Activated T-cell treated with anti-CD3 and anti-CD28 coated beads for 1 hour (primary cell): ENCODE measurements at regions not wholly inside any gene's neighbourhood (a gene's known extent, or its start where the extent isn't known, plus 50 kb on each side); places are given as distances from the start of the nearest gene placed in this dataset.
"Not testable (repeated sequence)": the region's sequence is repeated elsewhere in the genome, so short reads cannot be mapped to it uniquely, and the experiment has no call there.

Experiments used
- DNase-seq: peaks from one replicate; pipeline ENCODE4 v3.0.0-alpha.2; 2020; ENCODE audit warnings: low read depth

DNA sequence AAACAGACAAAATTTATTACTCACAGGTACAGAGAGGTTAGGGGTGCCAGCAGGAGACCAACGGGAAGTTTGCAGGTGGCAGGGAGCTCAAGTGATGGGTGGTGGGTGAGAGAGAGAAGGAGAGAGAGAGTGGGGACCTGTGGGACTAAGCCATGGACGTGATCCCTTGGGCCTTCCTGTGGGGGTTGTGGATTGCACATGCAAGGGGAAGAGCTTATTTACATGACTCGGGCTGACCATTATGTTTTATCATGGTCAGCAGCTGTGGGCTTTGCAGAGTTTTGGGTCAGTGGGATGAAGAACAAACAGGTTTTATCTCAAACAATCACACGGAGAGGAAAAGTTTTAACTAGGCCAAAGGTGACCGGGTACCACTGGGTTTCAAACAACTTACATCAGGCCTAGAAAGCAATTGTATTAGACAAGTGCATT is 156.2 kb upstream of the EXOC2 start:
- DNase-seq, result no peak

DNA sequence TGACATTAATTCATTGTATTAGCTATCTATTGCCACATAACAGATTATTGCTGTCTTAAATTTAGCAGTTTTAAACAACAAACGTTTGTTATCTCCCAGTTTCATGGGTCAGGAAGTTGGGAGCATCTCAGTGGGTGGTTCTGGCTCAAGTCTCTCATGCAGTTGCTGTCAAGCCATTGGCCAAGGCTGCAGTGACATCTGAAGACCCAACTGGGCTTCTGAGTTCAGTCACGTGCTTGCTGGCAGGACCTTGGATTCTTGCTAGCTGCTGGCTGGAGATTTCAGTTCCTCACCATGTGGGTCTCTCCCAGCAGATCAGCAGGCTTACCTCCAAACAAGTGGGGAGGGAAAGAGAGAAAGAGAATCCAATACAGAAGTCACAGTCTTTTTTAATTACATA is 152.6 kb upstream of the EXOC2 start:
- no peak for DNase-seq

GRCh38 chr6:845101-845500 is 152.2 kb upstream of the EXOC2 start:
- no peak for DNase-seq

DNA sequence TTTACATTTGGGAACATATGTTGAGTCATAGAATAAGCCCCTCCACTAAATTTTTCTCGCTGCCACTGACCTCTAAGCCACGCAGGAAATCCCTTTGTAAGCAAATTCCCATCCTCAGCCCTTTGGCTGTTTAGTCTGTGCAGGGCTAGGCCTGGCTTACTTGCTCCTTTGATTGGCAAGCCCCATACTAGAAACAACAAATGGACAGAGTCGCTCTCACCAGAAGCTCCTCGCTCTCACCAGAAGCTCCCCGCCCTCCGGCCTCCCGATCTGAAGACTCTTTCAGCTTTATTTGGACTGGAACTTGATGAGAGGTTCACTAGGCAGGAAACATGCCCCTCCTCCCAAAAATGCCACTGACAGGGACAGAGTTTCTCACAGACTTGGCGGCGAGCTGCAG is 149.2 kb upstream of the EXOC2 start:
- no peak for DNase-seq

DNA sequence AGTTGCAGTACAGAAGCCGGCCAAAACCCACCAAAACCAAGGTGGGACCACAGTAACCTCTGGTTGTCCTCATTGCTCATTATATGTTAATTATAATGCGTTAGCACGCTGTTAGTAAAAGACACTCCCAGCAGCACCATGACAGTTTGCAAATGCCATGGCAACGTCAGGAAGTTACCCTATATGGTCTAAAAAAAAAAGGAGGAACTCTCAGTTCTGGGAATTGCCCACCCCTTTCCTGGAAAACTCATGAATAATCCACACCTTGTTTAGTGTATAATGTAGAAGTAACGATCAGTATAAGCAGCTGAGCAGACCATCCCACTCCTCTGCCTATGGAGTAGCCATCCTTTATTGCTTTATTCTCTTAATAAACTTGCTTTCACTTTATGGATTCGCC is 148.6 kb upstream of the EXOC2 start:
- DNase-seq, result no peak

DNA sequence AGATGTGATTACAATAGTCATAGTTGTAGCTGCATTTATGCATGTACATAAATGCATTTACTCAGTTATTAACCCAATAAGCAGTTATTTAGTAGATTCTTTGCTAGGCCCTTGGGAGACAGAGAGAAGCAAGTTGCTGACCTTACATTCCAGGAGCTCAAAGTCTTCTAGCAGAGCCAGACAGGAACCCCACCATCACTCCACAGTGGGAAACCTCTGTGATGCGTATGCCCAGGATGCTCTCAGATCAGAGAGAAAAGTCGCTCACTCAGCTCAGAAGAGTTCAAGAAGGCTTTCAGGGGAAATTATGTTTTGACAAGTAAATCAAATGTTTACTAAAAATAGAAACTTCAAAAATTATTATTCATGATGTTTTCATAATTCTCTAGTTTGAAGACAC is 146.3 kb upstream of the EXOC2 start:
- DNase-seq, result no peak

DNA sequence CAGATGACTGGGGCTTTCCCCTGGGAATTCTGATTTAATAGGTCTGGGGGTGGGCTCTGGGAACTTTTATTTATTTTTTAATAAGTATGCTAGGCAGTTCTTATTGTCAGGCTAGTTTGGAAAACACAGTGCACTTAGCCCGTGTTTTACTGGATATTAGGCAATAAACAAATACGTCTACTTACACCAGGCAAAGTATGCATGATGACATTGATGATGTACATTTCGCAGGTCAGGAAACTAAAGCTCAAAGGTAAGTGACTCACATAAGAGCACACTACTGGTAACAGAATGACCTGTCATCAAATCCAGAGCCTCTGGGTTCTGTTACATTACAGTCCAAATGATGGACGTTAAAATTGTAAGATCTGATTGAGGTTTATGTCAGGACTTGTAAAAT is 144.4 kb upstream of the EXOC2 start:
- DNase-seq, result no peak

DNA sequence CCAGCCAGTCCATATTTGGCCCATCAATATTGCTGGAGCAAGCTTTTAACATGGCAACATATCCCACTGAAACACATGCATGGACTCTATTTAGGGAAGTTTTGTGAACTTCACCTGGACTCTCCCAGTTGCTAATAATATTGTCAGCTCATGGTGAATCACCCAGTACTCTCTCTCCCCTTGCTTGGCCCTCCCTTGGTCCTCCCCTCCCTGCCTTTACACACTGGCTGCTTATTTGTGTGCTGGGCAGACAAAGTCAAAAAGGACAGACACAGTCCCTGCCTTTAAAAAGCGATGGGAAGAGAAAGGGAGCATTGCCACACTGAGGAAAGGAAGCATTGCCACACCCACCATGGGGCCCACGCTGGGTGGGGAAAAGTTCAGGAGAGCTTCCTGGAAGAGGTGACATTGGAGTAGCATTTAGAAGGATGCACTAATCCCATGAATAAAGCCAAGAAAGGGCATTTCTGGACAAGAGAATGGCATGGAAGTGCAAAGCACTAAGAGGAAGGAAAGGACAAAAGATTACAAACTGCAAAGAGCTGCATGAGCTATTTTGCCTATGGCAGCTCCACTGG is 143.4 kb upstream of the EXOC2 start:
- DNase-seq, result no peak

GRCh38 chr6:835476-836160 is 142.7 kb upstream of the EXOC2 start:
- no peak for DNase-seq

DNA sequence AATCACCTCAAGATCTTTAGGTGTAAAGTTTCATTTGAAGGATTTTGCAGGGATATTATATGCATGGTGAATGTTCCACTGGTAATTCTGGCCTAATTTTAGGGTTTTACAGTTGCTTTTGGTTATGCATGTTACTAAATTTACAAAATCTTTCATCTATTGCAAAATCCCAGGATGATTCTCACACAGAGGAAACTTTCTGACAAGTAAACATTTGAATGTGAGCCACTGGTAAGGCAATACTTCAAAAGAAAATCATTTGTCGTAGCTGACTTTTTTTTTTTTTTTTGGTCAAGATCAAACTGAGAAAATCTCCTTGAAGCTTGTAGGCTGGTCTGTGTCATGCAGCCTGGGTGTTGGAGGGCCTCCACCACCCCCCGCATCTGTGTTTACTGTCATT is 141.9 kb upstream of the EXOC2 start:
- no peak for DNase-seq

DNA sequence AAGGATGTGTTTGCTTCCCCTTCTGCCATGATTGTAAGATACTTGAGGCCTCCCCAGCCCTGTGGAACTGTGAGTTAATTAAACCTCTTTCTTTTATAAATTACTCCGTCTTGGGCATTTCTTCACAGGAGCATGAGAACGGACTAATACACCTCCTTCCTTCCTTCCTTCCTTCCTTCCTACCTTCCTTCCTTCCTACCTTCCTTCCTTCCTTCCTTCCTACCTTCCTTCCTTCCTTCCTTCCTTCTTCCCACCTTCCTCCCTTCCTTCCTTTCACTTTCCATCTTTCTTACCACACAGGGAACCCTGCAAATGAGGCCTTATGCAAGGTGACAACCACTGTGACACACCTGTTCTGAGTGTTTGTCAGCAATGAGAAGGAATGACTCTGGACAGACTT is 141.3 kb upstream of the EXOC2 start:
- DNase-seq, result no peak

GRCh38 chr6:832804-833203 is 139.9 kb upstream of the EXOC2 start:
- DNase-seq, result not testable (repeated sequence)

DNA sequence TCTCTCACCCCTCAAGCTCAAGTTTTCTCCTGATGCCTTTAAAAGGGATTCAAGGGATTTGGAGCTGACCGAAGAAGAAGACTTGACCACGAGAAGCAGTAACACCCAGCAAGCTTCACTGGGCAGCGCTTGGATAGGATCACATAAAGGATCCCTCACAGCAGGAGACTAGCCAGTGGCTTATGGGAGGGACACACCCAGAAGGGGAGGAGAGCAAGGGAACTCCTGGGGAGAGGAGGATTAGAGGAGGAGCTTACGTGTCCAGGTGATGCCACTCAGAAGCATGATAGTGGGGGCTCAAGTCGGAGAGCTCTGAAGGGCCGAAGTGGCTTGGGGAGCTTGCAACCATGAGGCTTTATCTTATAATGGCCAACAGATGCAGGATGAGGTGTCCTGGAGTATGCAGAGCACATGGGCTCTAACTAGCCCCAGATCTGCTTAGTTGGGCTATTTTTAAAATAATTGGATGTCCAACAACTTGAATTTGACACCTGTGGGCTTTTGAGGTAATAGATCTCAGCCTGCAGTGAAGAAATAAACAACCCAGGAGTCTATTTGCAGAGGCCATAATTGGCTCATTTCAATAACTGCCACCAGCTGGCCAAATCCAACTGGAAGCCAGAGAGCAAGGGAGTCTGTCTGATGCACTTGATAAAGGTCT is 137.9 kb upstream of the EXOC2 start:
- DNase-seq, result no peak

GRCh38 chr6:829656-830055 is 136.7 kb upstream of the EXOC2 start:
- no peak for DNase-seq

- DNase-seq, result no peak
These were observed 134.5 kb upstream of the EXOC2 start for GRCh38 chr6:827431-827830.

- no peak for DNase-seq
These were observed 126.2 kb upstream of the EXOC2 start for GRCh38 chr6:819122-819521.

GRCh38 chr6:818196-818595 is 125.3 kb upstream of the EXOC2 start:
- DNase-seq, result no peak

DNA sequence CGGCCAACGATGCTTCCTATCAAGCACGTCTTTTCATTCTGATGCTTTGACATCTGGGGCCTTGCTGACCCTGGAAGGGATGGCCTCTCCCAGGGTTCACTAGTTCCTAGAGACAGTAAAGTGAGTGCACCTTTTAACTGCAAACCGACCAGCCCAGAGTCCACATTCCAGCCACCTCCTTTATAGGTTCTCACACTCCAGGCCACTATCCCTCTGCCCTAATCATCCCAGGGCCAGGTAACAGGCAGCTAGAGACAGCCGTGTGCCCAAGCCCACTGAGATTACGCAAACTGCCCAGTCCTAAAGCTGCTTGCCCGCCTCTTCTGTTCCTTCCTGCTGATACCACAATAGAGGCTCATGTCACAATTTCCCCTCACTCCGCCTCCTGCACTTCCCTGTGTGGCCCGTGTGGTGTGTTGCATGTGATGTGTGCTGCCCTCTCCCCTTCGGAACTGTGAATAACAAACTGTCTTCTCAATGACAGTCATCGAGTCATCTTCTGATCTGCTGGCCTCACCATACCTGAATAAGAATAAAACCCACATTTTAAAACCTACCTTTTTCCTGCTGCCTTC is 123.7 kb upstream of the EXOC2 start:
- DNase-seq, result no peak

DNA sequence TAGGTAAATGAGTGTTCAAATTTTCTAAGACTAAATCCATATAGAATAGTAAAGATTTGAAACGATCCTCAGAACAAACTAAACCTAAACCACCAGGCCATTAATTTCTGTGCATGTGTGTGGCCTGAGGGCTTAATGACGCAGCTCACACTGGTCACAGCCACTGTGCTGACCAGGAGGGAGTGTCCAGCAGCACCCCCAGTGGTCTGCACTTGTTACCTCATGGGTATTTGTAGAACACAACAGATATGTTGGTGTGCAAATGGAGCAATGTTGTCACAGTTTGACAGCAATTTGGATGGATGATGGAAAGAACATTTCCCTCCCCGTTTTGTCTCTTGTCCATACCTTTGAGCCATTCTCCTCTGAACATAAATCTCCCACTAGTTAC is 122.4 kb upstream of the EXOC2 start:
- DNase-seq, result no peak

GRCh38 chr6:814378-815347 is 121.7 kb upstream of the EXOC2 start:
- no peak for DNase-seq

DNA sequence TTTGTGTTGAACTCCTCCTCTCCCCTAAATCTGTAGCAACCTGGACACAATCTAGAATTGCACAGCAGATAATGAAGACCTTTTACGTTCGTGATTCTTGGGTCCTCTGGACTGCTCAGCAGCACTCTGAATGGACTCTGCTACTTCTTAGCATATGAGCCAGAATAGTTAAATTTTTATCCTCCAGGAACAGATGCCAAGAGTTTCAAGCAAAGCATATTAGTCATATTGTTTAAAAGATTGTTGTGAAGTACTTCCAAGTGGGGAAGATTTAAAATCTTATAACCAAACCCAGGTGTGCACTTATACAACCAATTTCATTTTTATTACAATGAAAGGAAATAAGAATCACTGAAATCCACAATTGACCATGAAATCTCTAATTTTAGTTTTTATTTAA is 118.9 kb upstream of the EXOC2 start:
- DNase-seq, result no peak

DNA sequence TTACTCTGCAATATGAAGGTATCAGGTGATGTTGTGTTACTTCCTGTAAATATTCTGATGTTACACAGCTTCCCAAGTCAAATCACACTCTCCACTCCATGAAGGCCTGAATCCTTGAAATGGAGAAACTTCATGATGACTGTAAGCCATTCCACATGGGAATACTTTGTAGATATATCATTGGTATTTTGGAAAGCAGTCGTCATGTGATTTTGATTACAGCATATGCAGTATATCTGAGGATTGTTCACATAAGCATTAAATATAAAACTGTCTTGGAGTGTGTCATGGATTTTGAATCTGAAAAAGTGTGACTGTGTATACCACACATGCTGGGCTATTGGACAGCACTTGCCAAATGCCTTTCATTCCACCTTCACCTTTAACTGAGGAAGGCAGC is 118.3 kb upstream of the EXOC2 start:
- DNase-seq, result no peak
